H1 (cell line): ENCODE measurements at regions not wholly inside any gene's neighbourhood (a gene's known extent, or its start where the extent isn't known, plus 50 kb on each side); places are given as distances from the start of the nearest gene placed in this dataset.

Experiments
- CEBPB ChIP-seq: IDR thresholded peaks from 2 replicates; pipeline ENCODE4 v1.6.1; 2012; ENCODE audit warnings: low read depth, low read length
- CREB1 ChIP-seq: IDR thresholded peaks from 2 replicates; pipeline ENCODE4 v1.6.1; 2012; ENCODE audit warnings: inconsistent platforms
- CTCF ChIP-seq, 3 experiments: IDR thresholded peaks; 1 replicate in 2 of 3; 2 replicates in 1 of 3; pipeline versions ENCODE4 v1.5.1 to v1.6.1; 2011; ENCODE audit warnings: low read length in 3 of 3, mild to moderate bottlenecking in 3 of 3, inconsistent platforms in 2 of 3, low read depth in 1 of 3, moderate library complexity in 1 of 3; ENCODE audit not compliant: insufficient read depth in 1 of 3; ENCODE audit errors: control extremely low read depth in 1 of 3
- E2F6 ChIP-seq: IDR thresholded peaks from 2 replicates; pipeline ENCODE4 v1.6.1; 2012; ENCODE audit warnings: inconsistent platforms
- EZH2 ChIP-seq: fragments of 200-600 bp; sonication (generic); IDR thresholded peaks from 2 replicates; pipeline ENCODE4 v1.7.1; 2012; ENCODE audit warnings: low read depth, mild to moderate bottlenecking, moderate library complexity, low read length, inconsistent platforms; ENCODE audit not compliant: severe bottlenecking
- JUN ChIP-seq: IDR thresholded peaks from 2 replicates; pipeline ENCODE4 v1.6.1; 2011; ENCODE audit warnings: low read depth, mild to moderate bottlenecking, improper control_type of control experiment, low read length
- MAX ChIP-seq: IDR thresholded peaks from 2 replicates; pipeline ENCODE4 v1.6.1; 2012; ENCODE audit warnings: inconsistent platforms
- NRF1 ChIP-seq: IDR thresholded peaks from 2 replicates; pipeline ENCODE4 v1.6.1; 2011; ENCODE audit warnings: mild to moderate bottlenecking, low read depth, low read length, improper control_type of control experiment
- POLR2A ChIP-seq, 2 experiments: IDR thresholded peaks; 1 replicate in 1 of 2; 2 replicates in 1 of 2; pipeline ENCODE4 v1.6.1; 2011; ENCODE audit warnings: low read depth in 2 of 2, low read length in 2 of 2, mild to moderate bottlenecking in 2 of 2; ENCODE audit errors: control extremely low read depth in 1 of 2
- RFX5 ChIP-seq: IDR thresholded peaks from 2 replicates; pipeline ENCODE4 v1.6.1; 2011; ENCODE audit warnings: low read depth, low read length, improper control_type of control experiment, borderline replicate concordance
- RNF2 ChIP-seq: fragments of 200-900, 300-1000 bp; sonication (generic); IDR thresholded peaks from 2 replicates; pipeline ENCODE4 v1.7.1; 2016; ENCODE audit warnings: borderline replicate concordance, low read depth, mild to moderate bottlenecking, antibody characterized with exemption, low read length; ENCODE audit not compliant: poor library complexity, severe bottlenecking; ENCODE audit errors: missing control alignments
- SP1 ChIP-seq: IDR thresholded peaks from 2 replicates; pipeline ENCODE4 v1.6.1; 2011; ENCODE audit warnings: low read depth, low read length
- SUZ12 ChIP-seq: fragments of 200-600 bp; sonication (generic); IDR thresholded peaks from 2 replicates; pipeline ENCODE4 v1.6.1; 2012; ENCODE audit warnings: mild to moderate bottlenecking, inconsistent platforms, low read length, moderate library complexity, mixed read lengths
- TCF12 ChIP-seq: IDR thresholded peaks from 2 replicates; pipeline ENCODE4 v1.6.1; 2011; ENCODE audit warnings: low read depth, mild to moderate bottlenecking, low read length

GRCh38 chr6:88547768-88548167 is 381.6 kb upstream of the CNR1 start:
- TF ChIP-seq POLR2A (IDR thresholded peaks at IDR 0.05; ENCODE audit: control extremely low read depth in 1 of 2, low read depth in 2 of 2, low read length in 2 of 2): no peak
- no peak for TF ChIP-seq CTCF (IDR thresholded peaks at IDR 0.05; ENCODE audit: control extremely low read depth in 1 of 3, insufficient read depth in 1 of 3, low read depth in 1 of 3, low read length in 3 of 3)
- TF ChIP-seq EZH2: no peak
- TF ChIP-seq SUZ12: no peak
- no peak for TF ChIP-seq SP1
- no peak for TF ChIP-seq CREB1
- no peak for TF ChIP-seq RFX5
- no peak for TF ChIP-seq MAX
- no peak for TF ChIP-seq RNF2
- no peak for TF ChIP-seq JUN
- TF ChIP-seq NRF1: no peak
- TF ChIP-seq E2F6: no peak
- TF ChIP-seq TCF12: no peak
- TF ChIP-seq CEBPB: no peak
